Cardiac fibroblast (primary cell): ENCODE measurements at regions not wholly inside any gene's neighbourhood (a gene's known extent, or its start where the extent isn't known, plus 50 kb on each side); places are given as distances from the start of the nearest gene placed in this dataset.
A peak's percentile ranks its signal among the peaks of the same experiment; 100 is the strongest.

ENCODE experiments used
- DNase-seq, 2 donors: peaks; one replicate each; pipeline versions ENCODE4 v3.0.0 to v3.0.0-alpha.2; 2010; ENCODE audit warnings: low read depth in 2 of 2
- H3K4me3 ChIP-seq, 2 donors: replicated peaks in 1 of 2; 1 replicate in 1 of 2; 2 replicates in 1 of 2; pipeline ENCODE4 v1.5.1; 2011; ENCODE audit warnings: low read depth in 2 of 2, low read length in 2 of 2, mild to moderate bottlenecking in 2 of 2, moderate library complexity in 1 of 2
- TF ChIP-seq, protein P1 (sequence below): IDR thresholded peaks from one replicate; pipeline ENCODE4 v1.5.1; 2011; ENCODE audit warnings: low read depth, mild to moderate bottlenecking, low read length, inconsistent platforms

DNA sequence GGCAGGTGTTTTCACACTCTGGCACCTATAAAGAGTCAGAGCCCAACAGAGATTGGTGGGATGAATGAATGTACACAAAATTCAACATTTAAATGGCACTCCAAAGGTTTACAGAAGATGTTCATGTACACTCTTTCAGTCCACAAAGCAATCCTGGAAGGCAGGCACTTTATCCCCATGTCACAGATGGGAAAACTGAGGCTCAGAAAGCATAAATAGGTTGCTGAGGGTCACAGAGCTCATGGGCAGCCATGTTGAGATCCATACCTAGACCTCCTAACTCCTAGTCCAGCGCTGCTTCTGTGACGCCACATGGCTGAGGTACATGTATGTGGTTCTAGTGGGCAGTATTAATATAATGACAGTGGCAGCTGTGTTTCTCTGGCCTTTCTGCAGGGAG is 157.7 kb upstream of the LHX1 start:
- TF ChIP-seq, protein P1, sequence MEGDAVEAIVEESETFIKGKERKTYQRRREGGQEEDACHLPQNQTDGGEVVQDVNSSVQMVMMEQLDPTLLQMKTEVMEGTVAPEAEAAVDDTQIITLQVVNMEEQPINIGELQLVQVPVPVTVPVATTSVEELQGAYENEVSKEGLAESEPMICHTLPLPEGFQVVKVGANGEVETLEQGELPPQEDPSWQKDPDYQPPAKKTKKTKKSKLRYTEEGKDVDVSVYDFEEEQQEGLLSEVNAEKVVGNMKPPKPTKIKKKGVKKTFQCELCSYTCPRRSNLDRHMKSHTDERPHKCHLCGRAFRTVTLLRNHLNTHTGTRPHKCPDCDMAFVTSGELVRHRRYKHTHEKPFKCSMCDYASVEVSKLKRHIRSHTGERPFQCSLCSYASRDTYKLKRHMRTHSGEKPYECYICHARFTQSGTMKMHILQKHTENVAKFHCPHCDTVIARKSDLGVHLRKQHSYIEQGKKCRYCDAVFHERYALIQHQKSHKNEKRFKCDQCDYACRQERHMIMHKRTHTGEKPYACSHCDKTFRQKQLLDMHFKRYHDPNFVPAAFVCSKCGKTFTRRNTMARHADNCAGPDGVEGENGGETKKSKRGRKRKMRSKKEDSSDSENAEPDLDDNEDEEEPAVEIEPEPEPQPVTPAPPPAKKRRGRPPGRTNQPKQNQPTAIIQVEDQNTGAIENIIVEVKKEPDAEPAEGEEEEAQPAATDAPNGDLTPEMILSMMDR, result no peak
- no peak overlapping the region for H3K4me3 ChIP-seq
- DNase-seq, result no peak

DNA sequence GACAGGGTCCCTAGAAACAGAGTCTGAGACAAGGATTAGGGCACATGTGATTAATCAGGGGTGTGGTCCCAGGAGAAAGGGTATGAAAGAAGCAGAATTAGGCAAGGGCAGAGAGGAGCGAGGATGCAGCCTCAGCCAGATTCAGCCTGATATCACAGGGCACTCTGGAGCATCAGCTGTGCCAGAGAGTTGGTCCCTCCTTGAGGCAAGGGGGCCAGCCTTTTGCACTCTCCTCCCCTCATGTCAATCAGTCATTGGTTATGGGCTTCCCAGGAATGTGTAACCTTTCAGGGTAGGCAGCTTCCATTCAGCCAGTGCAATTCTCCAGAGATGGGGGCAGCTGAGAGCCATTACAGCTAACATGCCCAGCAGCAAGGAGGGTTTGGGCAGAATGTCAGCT is 152.6 kb upstream of the LHX1 start:
- DNase-seq, result no peak
- TF ChIP-seq, protein P1, result no peak
- no peak overlapping the region for H3K4me3 ChIP-seq

DNA sequence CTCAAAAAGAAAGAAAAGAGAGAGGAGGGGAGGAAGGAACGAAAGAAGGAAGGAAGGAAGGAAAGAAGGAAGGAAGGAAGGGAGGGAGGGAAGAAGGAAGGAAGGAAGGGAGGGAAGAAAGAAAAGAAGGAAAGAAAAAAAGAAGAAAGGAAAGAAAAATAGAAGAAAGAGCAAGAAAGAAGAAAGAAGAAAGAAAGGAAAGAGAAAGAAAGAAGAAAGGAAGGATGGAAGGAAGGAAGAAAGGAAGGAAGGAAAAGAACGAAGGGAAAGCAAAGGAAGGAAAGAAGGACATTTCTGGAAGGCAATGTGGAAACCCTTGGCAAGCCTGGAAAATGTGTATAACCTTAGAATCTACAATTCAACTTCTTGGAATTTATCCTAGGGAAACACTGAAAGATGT is 150.4 kb upstream of the LHX1 start:
- H3K4me3 ChIP-seq, result no peak overlapping the region
- DNase-seq, result no peak
- TF ChIP-seq, protein P1, result no peak

DNA sequence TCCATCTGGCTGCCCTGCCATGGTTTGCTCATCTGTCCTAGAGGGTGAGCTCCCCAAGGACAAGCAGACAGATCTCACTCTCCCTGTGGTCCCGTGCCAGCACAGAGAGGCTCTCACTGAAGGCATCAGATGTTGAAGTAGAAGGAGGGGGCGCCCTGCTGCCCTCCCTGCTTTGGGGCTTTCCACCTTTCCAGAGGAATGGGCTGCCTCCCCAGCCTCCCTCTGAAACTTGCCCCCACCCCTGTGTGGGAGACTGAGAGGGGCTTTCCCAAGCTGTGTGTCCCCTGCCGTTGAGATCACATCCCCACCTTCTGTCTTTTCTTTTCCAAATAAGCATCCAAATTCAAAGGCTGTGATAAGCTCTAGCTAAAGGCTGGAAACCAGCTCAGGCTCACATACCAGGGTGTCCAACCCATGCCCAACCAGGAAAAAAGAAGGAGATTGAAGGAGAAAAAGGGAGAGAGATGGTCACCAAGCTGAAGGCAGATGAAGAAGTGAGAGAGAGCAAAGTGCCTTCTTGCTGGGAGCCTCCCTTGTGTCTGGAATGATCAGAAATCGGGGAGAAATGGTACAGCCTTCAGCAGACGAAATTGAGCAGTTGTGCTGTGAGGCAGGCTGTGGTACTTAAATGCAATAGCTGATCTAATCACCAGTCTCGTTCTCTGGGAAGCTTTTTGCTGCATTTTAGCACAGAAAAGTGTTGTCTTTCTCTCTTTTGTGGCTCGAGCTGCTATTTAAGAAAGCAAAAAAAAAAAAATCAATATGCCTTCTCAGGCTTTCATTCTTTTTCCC is 145.9 kb upstream of the LHX1 start:
- no peak overlapping the region for H3K4me3 ChIP-seq
- DNase-seq, result peak in 1 of 2 donors; percentile 3
- TF ChIP-seq, protein P1, result no peak

DNA sequence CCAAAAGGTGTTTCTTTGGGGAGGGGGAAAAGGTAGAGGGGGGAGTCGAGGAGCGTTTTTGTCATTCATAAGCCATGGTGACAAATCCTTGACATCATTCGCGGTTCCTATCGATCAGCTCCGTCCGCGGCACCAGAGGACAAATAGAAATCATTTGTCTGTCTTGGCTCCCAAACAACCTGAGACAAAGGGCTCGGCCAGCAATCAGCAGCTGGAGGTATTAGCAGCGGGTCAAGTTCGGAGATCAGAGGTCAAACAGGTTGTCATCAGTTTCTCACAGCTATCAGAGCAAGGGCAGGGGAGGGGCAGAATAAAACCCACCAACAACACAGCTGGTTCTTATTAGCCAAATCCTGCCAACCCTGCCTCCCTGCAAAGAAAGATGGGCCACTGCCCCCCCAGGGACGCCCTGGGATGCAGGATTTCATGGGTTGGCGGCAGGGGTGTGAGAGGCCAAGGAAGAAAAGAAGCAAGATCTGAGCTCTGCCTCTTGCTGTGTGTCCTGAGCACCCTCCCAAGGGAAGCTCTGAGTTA is 145.3 kb upstream of the LHX1 start:
- H3K4me3 ChIP-seq, result no peak overlapping the region
- TF ChIP-seq, protein P1, result no peak
- no peak for DNase-seq

DNA sequence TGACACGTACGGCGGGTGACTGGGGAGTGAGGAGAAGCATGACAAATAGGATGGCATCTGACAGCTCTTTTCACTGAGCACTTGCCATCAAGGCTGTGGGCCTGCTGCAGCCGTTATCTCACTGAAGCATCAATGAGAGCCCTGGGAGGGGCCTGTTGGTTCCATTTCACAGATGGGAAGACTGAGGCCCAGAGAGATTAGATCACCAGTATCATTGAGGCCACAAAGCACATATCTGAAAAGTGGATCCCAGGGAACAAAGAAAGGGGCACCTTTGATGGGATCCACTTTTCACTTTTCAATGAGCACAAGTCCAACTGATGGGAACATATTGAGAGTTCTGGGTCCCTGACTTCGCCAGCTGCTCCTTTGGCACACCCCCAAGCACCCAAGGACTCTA is 144.4 kb upstream of the LHX1 start:
- no peak overlapping the region for H3K4me3 ChIP-seq
- DNase-seq, result no peak
- TF ChIP-seq, protein P1, result no peak
